PC-3 (cell line): ENCODE measurements at regions not wholly inside any gene's neighbourhood (a gene's known extent, or its start where the extent isn't known, plus 50 kb on each side); places are given as distances from the start of the nearest gene placed in this dataset.
"Not testable (repeated sequence)": the region's sequence is repeated elsewhere in the genome, so short reads cannot be mapped to it uniquely, and the experiment has no call there.

Experiments used
- CTCF ChIP-seq: fragments of 300-600 bp; sonication (generic); conservative IDR thresholded peaks from 2 replicates; pipeline ENCODE4 v1.5.1; 2017; ENCODE audit warnings: antibody characterized with exemption, low read depth, mild to moderate bottlenecking, low read length
- EZH2phosphoT487 ChIP-seq: fragments of 300-600 bp; sonication (generic); IDR thresholded peaks from 2 replicates; pipeline ENCODE4 v1.6.1; 2018; ENCODE audit warnings: mild to moderate bottlenecking, antibody characterized with exemption, low read length, borderline replicate concordance

- not testable (repeated sequence) for TF ChIP-seq CTCF, EZH2phosphoT487
These were observed 95.1 kb upstream of the PTPN20 start for GRCh38 chr10:46816126-46816525.
